WTC11 (cell line): ENCODE measurements at regions not wholly inside any gene's neighbourhood (a gene's known extent, or its start where the extent isn't known, plus 50 kb on each side); places are given as distances from the start of the nearest gene placed in this dataset.

Experiments
- ATAC-seq: fragments of 200-7000 bp; cut with Tn5 transposase; 2 replicates; pipeline ENCODE4 v1.10.0; 2021; ENCODE audit warnings: mild to moderate bottlenecking, moderate library complexity
- CTCF ChIA-PET: fragments of 300-600 bp; sonication (Branson Sonifier 250); formaldehyde crosslinking; loops from one replicate; lab custom pipeline; 2021; ENCODE audit warnings: antibody characterized with exemption; lab: Charles Lee
- POLR2A ChIA-PET: fragments of 350-600 bp; sonication (Branson Sonifier 250); formaldehyde crosslinking; loops from one replicate; lab custom pipeline; 2021; ENCODE audit warnings: antibody characterized with exemption; lab: Charles Lee
- DNase-seq: peaks from one replicate; pipeline ENCODE4 v3.0.0; 2021; ENCODE audit warnings: low spot score
- H3K27ac Mint-ChIP-seq: 2 replicates; pipeline ENCODE4 v1.8.0; 2021; ENCODE audit warnings: mixed read lengths
- H3K27me3 Mint-ChIP-seq: 2 replicates; pipeline ENCODE4 v1.8.0; 2021; ENCODE audit warnings: low read depth, mild to moderate bottlenecking, moderate library complexity, mixed read lengths
- H3K36me3 Mint-ChIP-seq: 2 replicates; pipeline ENCODE4 v1.8.0; 2021; ENCODE audit warnings: mixed read lengths
- H3K4me1 Mint-ChIP-seq: 2 replicates; pipeline ENCODE4 v1.8.0; 2022; ENCODE audit warnings: mixed read lengths
- H3K4me3 Mint-ChIP-seq: 2 replicates; pipeline ENCODE4 v1.8.0; 2021; ENCODE audit warnings: mild to moderate bottlenecking, moderate library complexity, mixed read lengths
- H3K9me3 Mint-ChIP-seq: 2 replicates; pipeline ENCODE4 v1.8.0; 2021; ENCODE audit warnings: mixed read lengths
- AR ChIP-seq: fragments of 250-450 bp; sonication (Bioruptor Pico); IDR thresholded peaks from 2 replicates; pipeline ENCODE4 v1.9.0; 2021; ENCODE audit warnings: mild to moderate bottlenecking
- CDX4 ChIP-seq: fragments of 250-450 bp; sonication (Bioruptor Pico); IDR thresholded peaks from 2 replicates; pipeline ENCODE4 v1.9.0; 2021; ENCODE audit warnings: moderate library complexity, mild to moderate bottlenecking, inconsistent platforms, borderline replicate concordance
- ELF4 ChIP-seq: sonication (generic); formaldehyde crosslinking; IDR thresholded peaks from 2 replicates; pipeline ENCODE4 v1.8.1; 2022; ENCODE audit warnings: low read depth, mild to moderate bottlenecking, moderate library complexity, missing genetic modification reagents
- ERG ChIP-seq: fragments of 250-450 bp; sonication (Bioruptor Pico); IDR thresholded peaks from 2 replicates; pipeline ENCODE4 v1.8.0; 2021; ENCODE audit warnings: mild to moderate bottlenecking
- GABPB1 ChIP-seq: sonication (generic); formaldehyde crosslinking; IDR thresholded peaks from 2 replicates; pipeline ENCODE4 v1.8.1; 2023; ENCODE audit warnings: mild to moderate bottlenecking, missing genetic modification reagents
- IRF2 ChIP-seq: sonication (generic); formaldehyde crosslinking; IDR thresholded peaks from 2 replicates; pipeline ENCODE4 v1.8.0; 2022; ENCODE audit warnings: low read depth, missing genetic modification reagents, borderline replicate concordance
- KAT7 ChIP-seq: sonication (generic); formaldehyde crosslinking; IDR thresholded peaks from 2 replicates; pipeline ENCODE4 v1.8.1; 2023; ENCODE audit warnings: missing genetic modification reagents, mild to moderate bottlenecking, borderline replicate concordance
- MAX ChIP-seq: sonication (generic); formaldehyde crosslinking; IDR thresholded peaks from 2 replicates; pipeline ENCODE4 v1.8.0; 2022; ENCODE audit warnings: mild to moderate bottlenecking, missing genetic modification reagents
- OVOL2 ChIP-seq: fragments of 250-450 bp; sonication (Bioruptor Pico); IDR thresholded peaks from 2 replicates; pipeline ENCODE4 v1.9.0; 2021; ENCODE audit warnings: mild to moderate bottlenecking, borderline replicate concordance
- PRDM15 ChIP-seq: sonication (generic); formaldehyde crosslinking; IDR thresholded peaks from 2 replicates; pipeline ENCODE4 v1.8.0; 2022; ENCODE audit warnings: missing genetic modification reagents
- RELA ChIP-seq: sonication (generic); formaldehyde crosslinking; IDR thresholded peaks from 2 replicates; pipeline ENCODE4 v1.8.1; 2022; ENCODE audit warnings: missing genetic modification reagents, mild to moderate bottlenecking, borderline replicate concordance
- SMAD4 ChIP-seq: sonication (generic); formaldehyde crosslinking; IDR thresholded peaks from 2 replicates; pipeline ENCODE4 v1.8.0; 2022; ENCODE audit warnings: mild to moderate bottlenecking, missing genetic modification reagents
- STAT6 ChIP-seq: sonication (generic); formaldehyde crosslinking; conservative IDR thresholded peaks from 2 replicates; pipeline ENCODE4 v1.8.1; 2023; ENCODE audit warnings: mild to moderate bottlenecking, low read depth, missing genetic modification reagents, moderate library complexity
- USF1 ChIP-seq: sonication (generic); formaldehyde crosslinking; IDR thresholded peaks from 2 replicates; pipeline ENCODE4 v1.8.0; 2022; ENCODE audit warnings: mild to moderate bottlenecking, missing genetic modification reagents
- USF2 ChIP-seq: sonication (generic); formaldehyde crosslinking; IDR thresholded peaks from 2 replicates; pipeline ENCODE4 v1.8.1; 2023; ENCODE audit warnings: mild to moderate bottlenecking, missing genetic modification reagents, moderate library complexity
- ZMAT4 ChIP-seq: fragments of 250-450 bp; sonication (Bioruptor Pico); IDR thresholded peaks from 2 replicates; pipeline ENCODE4 v1.9.0; 2021; ENCODE audit warnings: mild to moderate bottlenecking
- ZNF416 ChIP-seq: fragments of 250-450 bp; sonication (Bioruptor Pico); IDR thresholded peaks from 2 replicates; pipeline ENCODE4 v1.9.0; 2021; ENCODE audit warnings: mild to moderate bottlenecking, inconsistent platforms

- no peak for TF ChIP-seq STAT6 (CRISPR knock-in tag)
- no peak for TF ChIP-seq ZMAT4 (CRISPR knock-in tag)
- TF ChIP-seq USF2 (CRISPR knock-in tag) = no peak
- TF ChIP-seq KAT7 (CRISPR knock-in tag) = no peak
- no peak for TF ChIP-seq RELA (CRISPR knock-in tag)
- TF ChIP-seq MAX (CRISPR knock-in tag) = no peak
- no peak for TF ChIP-seq AR (CRISPR knock-in tag)
- TF ChIP-seq ERG (CRISPR knock-in tag) = no peak
Measured at GRCh38 chr2:71823526-71823925, 324.1 kb downstream of the CYP26B1 start (continued).

GRCh38 chr2:71822463-71822862 lies 325.2 kb downstream of the CYP26B1 start:
- H3K36me3 Mint-ChIP-seq = no peaks in the 10 kb centered on the region; the same call in 1 of the 2 replicates
- CTCF ChIA-PET = no interaction called here
- no peak overlapping the region for H3K27ac Mint-ChIP-seq
- peaks cover 47% of the 10 kb centered on the region for H3K9me3 Mint-ChIP-seq
- no peak overlapping the region for H3K4me3 Mint-ChIP-seq
- POLR2A ChIA-PET = no interaction called here
- no peaks in the 10 kb centered on the region for H3K4me1 Mint-ChIP-seq
- DNase-seq (no peak), ATAC-seq (no peak)
- no peaks in the 10 kb centered on the region; the same call in 1 of the 2 replicates for H3K27me3 Mint-ChIP-seq
- TF ChIP-seq PRDM15 (CRISPR knock-in tag) (no peak), OVOL2 (no peak), ERG (CRISPR knock-in tag) (no peak), ZNF416 (CRISPR knock-in tag) (no peak), USF1 (CRISPR knock-in tag) (no peak), GABPB1 (CRISPR knock-in tag) (no peak), ELF4 (CRISPR knock-in tag) (no peak), SMAD4 (CRISPR knock-in tag) (no peak), IRF2 (no peak), CDX4 (CRISPR knock-in tag) (no peak)
